HepG2 (cell line): ENCODE measurements at regions not wholly inside any gene's neighbourhood (a gene's known extent, or its start where the extent isn't known, plus 50 kb on each side); places are given as distances from the start of the nearest gene placed in this dataset.

Experiments used
- ARID2 ChIP-seq: sonication (generic); formaldehyde crosslinking; IDR thresholded peaks from 2 replicates; pipeline ENCODE4 v1.8.1; 2022; ENCODE audit warnings: mild to moderate bottlenecking, missing genetic modification reagents, borderline replicate concordance
- CEBPB ChIP-seq: IDR thresholded peaks from 2 replicates; pipeline ENCODE4 v1.6.1; 2011; ENCODE audit warnings: low read depth, low read length, improper control_type of control experiment, borderline replicate concordance
- EZH2 ChIP-seq: conservative IDR thresholded peaks from 2 replicates; pipeline ENCODE4 v1.6.1; 2012; ENCODE audit warnings: mild to moderate bottlenecking, low read depth, low read length, moderate library complexity
- HOXA3 ChIP-seq: sonication (generic); formaldehyde crosslinking; IDR thresholded peaks from 2 replicates; pipeline ENCODE4 v1.5.0; 2020; ENCODE audit warnings: missing genetic modification reagents
- YY1 ChIP-seq: IDR thresholded peaks from 2 replicates; pipeline ENCODE4 v1.6.1; 2011; ENCODE audit warnings: low read length, low read depth, moderate library complexity, mild to moderate bottlenecking; ENCODE audit not compliant: insufficient read depth, insufficient replicate concordance
- ZC3H4 ChIP-seq: sonication (generic); formaldehyde crosslinking; IDR thresholded peaks from 2 replicates; pipeline ENCODE4 v1.4.0; 2020; ENCODE audit warnings: missing genetic modification reagents, borderline replicate concordance
- ZFP36L2 ChIP-seq: sonication (generic); formaldehyde crosslinking; IDR thresholded peaks from 2 replicates; pipeline ENCODE4 v1.4.0; 2020; ENCODE audit warnings: missing genetic modification reagents
- ZKSCAN8 ChIP-seq: IDR thresholded peaks from 2 replicates; pipeline ENCODE4 v1.6.1; 2016; ENCODE audit warnings: borderline replicate concordance, missing genetic modification reagents, missing compliant biosample characterization
- ZNF431 ChIP-seq: sonication (generic); formaldehyde crosslinking; IDR thresholded peaks from 2 replicates; pipeline ENCODE4 v1.9.0; 2022; ENCODE audit warnings: missing genetic modification reagents, low read depth, mild to moderate bottlenecking, borderline replicate concordance
- ZNF891 ChIP-seq: sonication (generic); formaldehyde crosslinking; IDR thresholded peaks from 2 replicates; pipeline ENCODE4 v1.5.0; 2020; ENCODE audit warnings: mild to moderate bottlenecking, missing genetic modification reagents
- TF ChIP-seq, protein P1 (sequence below): sonication (generic); formaldehyde crosslinking; conservative IDR thresholded peaks from 2 replicates; pipeline ENCODE4 v1.4.0; 2020; ENCODE audit warnings: missing genetic modification reagents
- TF ChIP-seq, protein P2 (sequence below): conservative IDR thresholded peaks from 2 replicates; pipeline ENCODE4 v1.6.1; 2018; ENCODE audit warnings: missing genetic modification reagents
- TF ChIP-seq, protein P3 (sequence below): sonication (generic); formaldehyde crosslinking; IDR thresholded peaks from 2 replicates; pipeline ENCODE4 v1.4.0; 2020; ENCODE audit warnings: missing genetic modification reagents

DNA sequence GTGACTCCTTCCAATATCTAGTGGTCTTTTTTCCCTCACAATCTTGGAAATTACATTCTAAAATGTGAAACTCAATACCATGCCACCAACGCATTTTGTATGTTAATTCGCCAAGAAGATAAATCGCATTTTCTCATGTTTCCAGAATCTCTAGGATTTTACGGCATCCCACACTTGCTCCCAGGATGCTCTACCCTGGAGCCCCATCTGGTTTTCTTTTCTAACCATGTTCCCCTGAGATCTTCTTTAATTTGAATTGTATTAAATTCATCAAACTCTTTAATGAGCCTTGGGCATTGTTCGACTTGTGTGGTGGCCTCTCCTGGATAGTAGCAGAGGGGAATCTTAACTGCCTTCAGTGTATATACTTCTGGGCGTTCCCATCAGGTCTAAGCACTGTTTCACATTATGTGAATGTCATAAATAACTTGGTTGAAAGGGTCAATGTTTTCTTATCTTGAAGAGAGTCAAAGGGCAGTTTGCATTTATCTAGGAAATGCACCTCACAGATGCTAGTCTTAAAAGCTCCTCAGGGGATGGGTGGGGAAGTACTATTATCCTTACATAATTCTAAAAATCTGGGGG, 169.1 kb upstream of the MEOX2 start:
- TF ChIP-seq CEBPB, result no peak
- TF ChIP-seq, protein P1, sequence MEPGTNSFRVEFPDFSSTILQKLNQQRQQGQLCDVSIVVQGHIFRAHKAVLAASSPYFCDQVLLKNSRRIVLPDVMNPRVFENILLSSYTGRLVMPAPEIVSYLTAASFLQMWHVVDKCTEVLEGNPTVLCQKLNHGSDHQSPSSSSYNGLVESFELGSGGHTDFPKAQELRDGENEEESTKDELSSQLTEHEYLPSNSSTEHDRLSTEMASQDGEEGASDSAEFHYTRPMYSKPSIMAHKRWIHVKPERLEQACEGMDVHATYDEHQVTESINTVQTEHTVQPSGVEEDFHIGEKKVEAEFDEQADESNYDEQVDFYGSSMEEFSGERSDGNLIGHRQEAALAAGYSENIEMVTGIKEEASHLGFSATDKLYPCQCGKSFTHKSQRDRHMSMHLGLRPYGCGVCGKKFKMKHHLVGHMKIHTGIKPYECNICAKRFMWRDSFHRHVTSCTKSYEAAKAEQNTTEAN (CRISPR knock-in tag), result no peak
- TF ChIP-seq ZNF431 (CRISPR knock-in tag), result no peak
- TF ChIP-seq ZNF891 (CRISPR knock-in tag), result no peak
- no peak for TF ChIP-seq ZKSCAN8
- TF ChIP-seq YY1, result no peak
- TF ChIP-seq, protein P2, sequence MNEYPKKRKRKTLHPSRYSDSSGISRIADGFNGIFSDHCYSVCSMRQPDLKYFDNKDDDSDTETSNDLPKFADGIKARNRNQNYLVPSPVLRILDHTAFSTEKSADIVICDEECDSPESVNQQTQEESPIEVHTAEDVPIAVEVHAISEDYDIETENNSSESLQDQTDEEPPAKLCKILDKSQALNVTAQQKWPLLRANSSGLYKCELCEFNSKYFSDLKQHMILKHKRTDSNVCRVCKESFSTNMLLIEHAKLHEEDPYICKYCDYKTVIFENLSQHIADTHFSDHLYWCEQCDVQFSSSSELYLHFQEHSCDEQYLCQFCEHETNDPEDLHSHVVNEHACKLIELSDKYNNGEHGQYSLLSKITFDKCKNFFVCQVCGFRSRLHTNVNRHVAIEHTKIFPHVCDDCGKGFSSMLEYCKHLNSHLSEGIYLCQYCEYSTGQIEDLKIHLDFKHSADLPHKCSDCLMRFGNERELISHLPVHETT (CRISPR knock-in tag), result no peak
- TF ChIP-seq ARID2 (CRISPR knock-in tag), result no peak
- no peak for TF ChIP-seq EZH2
- TF ChIP-seq ZFP36L2, result no peak
- TF ChIP-seq, protein P3, sequence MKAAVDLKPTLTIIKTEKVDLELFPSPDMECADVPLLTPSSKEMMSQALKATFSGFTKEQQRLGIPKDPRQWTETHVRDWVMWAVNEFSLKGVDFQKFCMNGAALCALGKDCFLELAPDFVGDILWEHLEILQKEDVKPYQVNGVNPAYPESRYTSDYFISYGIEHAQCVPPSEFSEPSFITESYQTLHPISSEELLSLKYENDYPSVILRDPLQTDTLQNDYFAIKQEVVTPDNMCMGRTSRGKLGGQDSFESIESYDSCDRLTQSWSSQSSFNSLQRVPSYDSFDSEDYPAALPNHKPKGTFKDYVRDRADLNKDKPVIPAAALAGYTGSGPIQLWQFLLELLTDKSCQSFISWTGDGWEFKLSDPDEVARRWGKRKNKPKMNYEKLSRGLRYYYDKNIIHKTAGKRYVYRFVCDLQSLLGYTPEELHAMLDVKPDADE (CRISPR knock-in tag), result no peak
- TF ChIP-seq HOXA3 (CRISPR knock-in tag), result no peak
- no peak for TF ChIP-seq ZC3H4 (CRISPR knock-in tag)
